GF-D8 (cell line): ENCODE measurements at regions not wholly inside any gene's neighbourhood (a gene's known extent, or its start where the extent isn't known, plus 50 kb on each side); places are given as distances from the start of the nearest gene placed in this dataset.

Source experiments
- DNase-seq: peaks from one replicate; lab custom pipeline; 2025; lab: John Stamatoyannopoulos, UW

GRCh38 chr18:6650127-6650507, 79.4 kb upstream of the ARHGAP28 start:
- DNase-seq = no peak

GRCh38 chr18:6650747-6651146, 78.8 kb upstream of the ARHGAP28 start:
- no peak for DNase-seq

- no peak for DNase-seq
These were observed 77.4 kb upstream of the ARHGAP28 start for GRCh38 chr18:6652098-6652497.

GRCh38 chr18:6653880-6654279, 75.6 kb upstream of the ARHGAP28 start:
- no peak for DNase-seq

- no peak for DNase-seq
These were observed 69.4 kb upstream of the ARHGAP28 start for GRCh38 chr18:6659963-6660725.

- no peak for DNase-seq
These were observed 67.7 kb upstream of the ARHGAP28 start for GRCh38 chr18:6661692-6662415.

GRCh38 chr18:6666012-6666685, 63.4 kb upstream of the ARHGAP28 start:
- DNase-seq = no peak

GRCh38 chr18:6668836-6669235, 60.7 kb upstream of the ARHGAP28 start:
- no peak for DNase-seq

GRCh38 chr18:6672821-6673308, 56.7 kb upstream of the ARHGAP28 start:
- no peak for DNase-seq

- no peak for DNase-seq
These were observed 52.4 kb upstream of the ARHGAP28 start for GRCh38 chr18:6677086-6677485.

GRCh38 chr18:6679201-6679600, 50.3 kb upstream of the ARHGAP28 start:
- DNase-seq = no peak
